ENCODE measurements at regions not wholly inside any gene's neighbourhood (a gene's known extent, or its start where the extent isn't known, plus 50 kb on each side); places are given as distances from the start of the nearest gene placed in this dataset.

DNA sequence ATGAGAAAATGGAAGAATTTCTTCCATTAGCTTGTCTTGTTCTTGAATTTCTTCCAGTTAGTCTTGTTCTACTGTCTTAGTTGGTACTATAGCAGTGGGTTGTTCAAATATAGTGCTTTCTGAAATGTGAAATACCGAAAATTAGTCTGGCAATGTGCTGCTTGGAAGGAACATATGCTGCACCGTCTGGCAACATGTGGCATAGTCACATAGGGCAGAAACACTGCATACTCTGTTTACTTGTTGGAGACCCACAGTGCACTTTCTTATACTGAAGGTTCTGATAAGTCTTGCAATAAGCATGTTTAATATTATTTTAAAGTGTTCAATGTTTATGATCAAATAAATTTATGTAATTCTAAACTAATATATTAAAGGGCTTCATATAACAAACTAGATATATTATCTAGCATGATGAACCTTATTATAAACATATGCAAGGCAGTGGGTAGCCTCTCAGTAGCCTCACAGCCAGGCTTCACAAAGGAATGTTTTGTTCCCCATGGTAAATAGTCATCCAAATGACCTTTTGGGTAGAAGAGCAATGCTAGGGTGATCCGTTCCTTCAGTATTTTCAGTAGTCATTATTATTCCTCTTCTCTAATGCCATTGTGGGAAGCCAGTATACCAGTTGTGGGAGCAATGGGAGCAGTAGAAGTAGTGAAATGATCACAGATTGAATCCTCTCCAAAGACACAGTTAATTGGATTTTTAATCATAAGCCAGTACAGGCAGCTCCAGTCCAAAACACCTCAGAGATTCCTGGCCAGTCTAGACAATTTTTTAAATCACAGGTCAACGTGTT, 1106.7 kb downstream of the DTWD2 start:
- H3K9me3 Mint-ChIP-seq, result no peaks in the 10 kb centered on the region
- Histone ChIP-seq H3K4me1 (no peaks in the 10 kb centered on the region), H3K4me2 (no peak overlapping the region), H2AFZ (replicated peaks) (no peak overlapping the region), H3K9me3 (ENCODE audit: low read depth) (no peaks in the 10 kb centered on the region), H3K79me2 (ENCODE audit: low read depth) (no peaks in the 10 kb centered on the region), H3K27me3 (no peaks in the 10 kb centered on the region), H3K36me3 (no peaks in the 10 kb centered on the region), H3K27ac (no peak overlapping the region), H3K9ac (no peak overlapping the region), H4K20me1 (ENCODE audit: low read depth) (no peaks in the 10 kb centered on the region), H3K4me3 (no peak overlapping the region), H3F3A (ENCODE audit: low read depth) (no peaks in the 10 kb centered on the region)
- no peaks in the 10 kb centered on the region for H3K36me3 Mint-ChIP-seq
- TF ChIP-seq EZH2phosphoT487 (IDR thresholded peaks at IDR 0.05), result no peak
- TF ChIP-seq, protein P1, sequence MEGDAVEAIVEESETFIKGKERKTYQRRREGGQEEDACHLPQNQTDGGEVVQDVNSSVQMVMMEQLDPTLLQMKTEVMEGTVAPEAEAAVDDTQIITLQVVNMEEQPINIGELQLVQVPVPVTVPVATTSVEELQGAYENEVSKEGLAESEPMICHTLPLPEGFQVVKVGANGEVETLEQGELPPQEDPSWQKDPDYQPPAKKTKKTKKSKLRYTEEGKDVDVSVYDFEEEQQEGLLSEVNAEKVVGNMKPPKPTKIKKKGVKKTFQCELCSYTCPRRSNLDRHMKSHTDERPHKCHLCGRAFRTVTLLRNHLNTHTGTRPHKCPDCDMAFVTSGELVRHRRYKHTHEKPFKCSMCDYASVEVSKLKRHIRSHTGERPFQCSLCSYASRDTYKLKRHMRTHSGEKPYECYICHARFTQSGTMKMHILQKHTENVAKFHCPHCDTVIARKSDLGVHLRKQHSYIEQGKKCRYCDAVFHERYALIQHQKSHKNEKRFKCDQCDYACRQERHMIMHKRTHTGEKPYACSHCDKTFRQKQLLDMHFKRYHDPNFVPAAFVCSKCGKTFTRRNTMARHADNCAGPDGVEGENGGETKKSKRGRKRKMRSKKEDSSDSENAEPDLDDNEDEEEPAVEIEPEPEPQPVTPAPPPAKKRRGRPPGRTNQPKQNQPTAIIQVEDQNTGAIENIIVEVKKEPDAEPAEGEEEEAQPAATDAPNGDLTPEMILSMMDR (IDR thresholded peaks at IDR 0.05), result no peak
- TF ChIP-seq EZH2 (IDR thresholded peaks at IDR 0.05), result no peak
- peak overlapping the region; percentile 65 for H3K27ac Mint-ChIP-seq
- no peak overlapping the region for H3K4me3 Mint-ChIP-seq
- no peak for DNase-seq (ENCODE audit: low spot score)
- H3K27me3 Mint-ChIP-seq (ENCODE audit: insufficient read depth, low read depth), result no peaks in the 10 kb centered on the region
- H3K4me1 Mint-ChIP-seq, result peaks cover 8% of the 10 kb centered on the region

DNA sequence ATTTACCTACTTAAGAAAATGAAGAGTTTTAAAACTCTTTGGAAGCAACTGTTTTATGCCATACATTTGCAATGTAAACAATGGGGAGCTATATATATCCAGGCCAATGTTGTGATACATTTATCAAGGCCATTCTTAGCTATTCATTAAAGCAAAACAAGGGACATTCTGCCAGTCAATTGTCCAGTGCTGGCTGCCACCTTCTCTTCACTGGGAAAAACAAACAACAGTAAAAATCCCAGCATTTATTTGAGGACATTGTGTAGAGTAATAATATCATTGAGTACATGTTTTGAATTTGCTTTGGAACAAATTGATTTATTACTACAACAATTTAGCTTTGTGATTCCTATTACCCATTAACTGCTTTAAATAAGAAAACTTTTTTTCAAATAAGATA, 1107.4 kb downstream of the DTWD2 start:
- H3K4me2 ChIP-seq, result no peak overlapping the region
- no peak overlapping the region for H3K4me3 Mint-ChIP-seq

DNA sequence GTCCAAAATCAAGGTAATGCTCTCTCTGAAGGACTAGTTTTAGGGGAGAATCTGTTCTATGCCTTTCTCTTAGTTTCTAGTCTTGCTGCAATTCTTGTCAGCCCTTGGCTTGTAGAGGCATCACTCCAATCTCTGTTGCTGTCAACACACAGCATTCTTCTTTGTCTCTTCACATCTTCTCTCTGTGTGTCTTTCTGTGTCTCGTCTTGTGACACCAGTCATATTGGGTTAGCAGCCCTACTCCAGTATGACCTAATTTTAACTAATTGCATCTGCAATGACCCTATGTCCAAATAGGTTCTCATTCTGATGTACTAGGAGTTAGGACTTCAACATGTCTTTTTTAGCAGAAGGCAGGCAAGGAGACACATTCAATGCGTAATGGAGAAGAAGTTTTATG, 1110.6 kb downstream of the DTWD2 start:
- H3K27me3 Mint-ChIP-seq (ENCODE audit: insufficient read depth, low read depth), result no peaks in the 10 kb centered on the region
- DNase-seq (ENCODE audit: low spot score), result no peak
- Histone ChIP-seq H3K4me3 (no peak overlapping the region), H3K27me3 (no peaks in the 10 kb centered on the region), H3K9me3 (ENCODE audit: low read depth) (no peaks in the 10 kb centered on the region), H3K4me2 (no peak overlapping the region), H3K27ac (no peak overlapping the region), H3K79me2 (ENCODE audit: low read depth) (no peaks in the 10 kb centered on the region), H4K20me1 (ENCODE audit: low read depth) (no peaks in the 10 kb centered on the region), H3K4me1 (no peaks in the 10 kb centered on the region), H3K36me3 (no peaks in the 10 kb centered on the region), H2AFZ (replicated peaks) (no peak overlapping the region), H3F3A (ENCODE audit: low read depth) (no peaks in the 10 kb centered on the region), H3K9ac (no peak overlapping the region)
- H3K9me3 Mint-ChIP-seq, result peaks cover 6% of the 10 kb centered on the region
- TF ChIP-seq EZH2phosphoT487 (IDR thresholded peaks at IDR 0.05) (no peak), EZH2 (IDR thresholded peaks at IDR 0.05) (no peak)
- TF ChIP-seq, protein P1 (IDR thresholded peaks at IDR 0.05), result no peak
- no peak overlapping the region for H3K27ac Mint-ChIP-seq
- no peak overlapping the region for H3K4me3 Mint-ChIP-seq
- H3K4me1 Mint-ChIP-seq, result peaks cover 13% of the 10 kb centered on the region
- H3K36me3 Mint-ChIP-seq, result no peaks in the 10 kb centered on the region

More for the DNA sequence above, 1107.4 kb downstream of the DTWD2 start:
- Histone ChIP-seq H3K9me3 (ENCODE audit: low read depth) (no peaks in the 10 kb centered on the region), H3K79me2 (ENCODE audit: low read depth) (no peaks in the 10 kb centered on the region), H2AFZ (replicated peaks) (no peak overlapping the region), H3K4me3 (no peak overlapping the region), H3K27me3 (no peaks in the 10 kb centered on the region), H3F3A (ENCODE audit: low read depth) (no peaks in the 10 kb centered on the region), H3K36me3 (no peaks in the 10 kb centered on the region), H3K4me1 (no peaks in the 10 kb centered on the region), H3K27ac (no peak overlapping the region), H4K20me1 (ENCODE audit: low read depth) (no peaks in the 10 kb centered on the region), H3K9ac (no peak overlapping the region)
- H3K4me1 Mint-ChIP-seq, result peaks cover 8% of the 10 kb centered on the region
- H3K9me3 Mint-ChIP-seq, result no peaks in the 10 kb centered on the region
- TF ChIP-seq EZH2phosphoT487 (IDR thresholded peaks at IDR 0.05) (no peak), EZH2 (IDR thresholded peaks at IDR 0.05) (no peak)
- TF ChIP-seq, protein P1 (IDR thresholded peaks at IDR 0.05), result no peak
- H3K36me3 Mint-ChIP-seq, result no peaks in the 10 kb centered on the region
- no peak overlapping the region for H3K27ac Mint-ChIP-seq
- no peak for DNase-seq (ENCODE audit: low spot score)
- H3K27me3 Mint-ChIP-seq (ENCODE audit: insufficient read depth, low read depth), result no peaks in the 10 kb centered on the region

All from neural progenitor cell (in vitro differentiated cells).